GM18858 (cell line): ENCODE measurements at regions not wholly inside any gene's neighbourhood (a gene's known extent, or its start where the extent isn't known, plus 50 kb on each side); places are given as distances from the start of the nearest gene placed in this dataset.
A peak's percentile ranks its signal among the peaks of the same experiment; 100 is the strongest.
"Not testable (repeated sequence)": the region's sequence is repeated elsewhere in the genome, so short reads cannot be mapped to it uniquely, and the experiment has no call there.

Experiments used
- ATAC-seq: cut with Tn5 transposase; IDR thresholded peaks from one replicate; pipeline ENCODE4 v1.9.1; 2021; ENCODE audit not compliant: unreplicated experiment

GRCh38 chr2:223283329-223283728 lies 231.3 kb downstream of the KCNE4 start:
- no peak for ATAC-seq

- no peak for ATAC-seq
These were observed 231.8 kb downstream of the KCNE4 start for GRCh38 chr2:223283771-223284170.

GRCh38 chr2:223285370-223286265 lies 233.6 kb downstream of the KCNE4 start:
- no peak for ATAC-seq

- no peak for ATAC-seq
These were observed 242.8 kb downstream of the KCNE4 start for GRCh38 chr2:223294756-223295155.

GRCh38 chr2:223297788-223298187 lies 245.8 kb downstream of the KCNE4 start:
- no peak for ATAC-seq

GRCh38 chr2:223298329-223298728 lies 246.3 kb downstream of the KCNE4 start:
- ATAC-seq: not testable (repeated sequence)

DNA sequence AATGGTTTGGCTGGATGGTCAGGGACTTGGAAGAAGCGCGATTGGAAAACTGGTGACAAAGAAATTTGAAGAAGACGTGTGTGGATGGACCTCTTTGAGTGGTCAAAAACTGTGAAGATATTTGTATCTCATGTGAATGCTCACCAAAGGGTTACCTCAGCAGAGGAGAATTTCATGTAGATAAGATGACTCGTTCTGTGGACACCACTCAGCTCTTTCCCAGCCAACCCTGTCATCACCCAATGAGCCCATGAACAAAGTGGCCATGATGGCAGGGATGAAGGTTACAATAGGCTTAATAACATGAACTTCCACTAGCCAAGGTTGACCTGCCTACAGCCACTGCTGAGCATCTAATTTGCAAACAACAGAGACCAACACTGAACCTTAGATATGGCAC lies 248.3 kb downstream of the KCNE4 start:
- ATAC-seq: no peak

- peak; percentile 71 for ATAC-seq
These were observed 254.4 kb downstream of the KCNE4 start for GRCh38 chr2:223306371-223306770.

- no peak for ATAC-seq
These were observed 260.1 kb downstream of the KCNE4 start for GRCh38 chr2:223311889-223312680.

DNA sequence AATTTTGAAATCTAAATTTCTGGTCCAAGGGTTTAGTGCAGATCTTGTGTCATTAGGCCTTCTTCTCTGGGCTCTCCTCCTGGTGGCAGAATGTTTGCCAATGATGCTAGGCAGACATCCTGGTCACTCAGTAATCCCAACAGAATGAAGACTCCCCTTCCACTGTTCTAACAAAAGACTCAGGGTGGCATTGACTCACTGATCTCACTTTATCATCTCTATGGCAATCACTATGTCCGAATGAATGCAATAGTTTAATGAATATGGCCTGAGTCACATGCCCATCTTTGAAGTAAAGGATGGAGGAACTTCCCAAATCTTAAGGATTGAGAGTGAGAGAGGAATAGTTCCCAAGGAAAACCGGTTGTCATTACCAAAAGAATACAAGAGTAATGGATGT lies 261.1 kb downstream of the KCNE4 start:
- no peak for ATAC-seq

- no peak for ATAC-seq
These were observed 262.8 kb downstream of the KCNE4 start for GRCh38 chr2:223314811-223315210.

DNA sequence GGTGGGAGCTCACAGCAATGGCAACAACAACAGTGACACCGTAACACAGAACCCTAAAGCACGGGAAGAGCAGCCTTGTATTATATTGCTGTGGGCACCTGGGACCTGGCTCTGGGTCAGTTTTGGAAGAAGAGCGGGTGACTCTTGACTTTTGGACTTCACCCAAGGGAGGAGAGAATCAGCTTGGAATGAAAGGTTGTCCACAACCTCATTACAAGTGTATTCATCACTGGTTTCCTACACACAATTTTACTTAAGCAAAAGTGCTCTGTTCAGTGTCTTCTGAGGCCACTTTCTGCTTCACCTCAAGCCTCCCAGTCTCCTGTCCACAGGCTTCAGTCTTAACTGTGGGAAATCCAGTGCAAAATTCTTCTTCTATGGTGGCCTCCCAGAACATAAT lies 263.8 kb downstream of the KCNE4 start:
- ATAC-seq: no peak

GRCh38 chr2:223316342-223316741 lies 264.4 kb downstream of the KCNE4 start:
- no peak for ATAC-seq

GRCh38 chr2:223319601-223320000 lies 267.6 kb downstream of the KCNE4 start:
- ATAC-seq: no peak

DNA sequence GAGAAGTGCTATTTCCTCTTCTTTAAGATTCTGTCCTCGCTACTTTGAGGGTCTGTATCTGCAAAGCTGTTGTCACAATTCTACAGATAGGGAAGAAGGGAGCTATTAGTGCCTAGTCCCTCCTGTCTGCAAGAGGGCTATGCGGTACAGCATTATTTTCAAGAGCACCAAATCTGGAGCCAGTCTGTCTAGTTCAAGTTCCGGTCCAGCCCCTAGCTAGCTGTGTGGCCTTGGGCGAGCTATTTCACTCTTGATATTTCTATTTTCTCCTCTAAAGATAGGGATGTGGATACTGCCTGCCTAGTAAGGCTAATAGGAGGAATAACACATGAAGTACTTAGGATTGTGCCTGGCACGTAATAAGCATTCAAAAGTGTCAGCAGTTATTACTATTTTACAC lies 272.4 kb downstream of the KCNE4 start:
- ATAC-seq: no peak

GRCh38 chr2:223328578-223328977 lies 273.6 kb downstream of the SCG2 start:
- ATAC-seq: no peak

DNA sequence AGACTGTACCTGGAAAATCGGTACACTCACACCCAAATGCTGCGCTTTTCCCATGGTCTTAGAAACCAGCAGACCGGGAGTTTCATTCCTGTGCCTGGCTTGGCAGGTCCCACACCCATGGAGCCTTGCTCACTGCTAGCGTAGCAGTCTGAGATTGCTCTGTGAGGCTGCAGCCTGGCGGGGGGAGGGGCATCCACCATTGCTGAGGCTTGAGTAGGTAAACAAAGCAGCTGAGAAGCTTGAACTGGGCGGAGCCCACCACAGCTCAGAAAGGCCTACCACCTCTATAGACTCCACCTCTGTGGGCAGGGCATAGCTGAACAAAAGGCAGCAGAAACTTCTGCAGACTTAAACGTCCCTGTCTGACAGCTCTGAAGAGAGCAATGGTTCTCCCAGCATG lies 271.4 kb downstream of the SCG2 start:
- ATAC-seq: not testable (repeated sequence)

DNA sequence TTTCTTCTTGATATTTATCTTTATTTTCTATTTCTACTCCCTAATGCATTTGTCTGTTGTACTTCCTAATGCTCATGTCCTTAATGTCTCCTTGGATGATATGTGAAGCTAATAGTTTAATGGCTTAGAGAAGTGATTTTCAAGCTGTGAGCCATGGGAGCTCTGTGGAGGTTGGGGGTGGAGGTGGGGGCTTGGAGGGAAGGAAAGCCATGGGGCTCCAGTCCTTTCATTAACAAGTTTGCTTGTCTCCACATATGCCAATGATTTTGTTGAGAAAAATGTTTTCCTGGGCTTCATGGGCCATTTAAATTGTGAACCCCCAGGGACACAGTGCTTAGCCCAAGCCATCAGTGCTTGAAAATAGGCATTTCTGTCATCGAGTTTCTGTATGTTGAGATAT lies 264.1 kb downstream of the SCG2 start:
- no peak for ATAC-seq

- ATAC-seq: no peak
These were observed 245.1 kb downstream of the SCG2 start for GRCh38 chr2:223357076-223357475.

DNA sequence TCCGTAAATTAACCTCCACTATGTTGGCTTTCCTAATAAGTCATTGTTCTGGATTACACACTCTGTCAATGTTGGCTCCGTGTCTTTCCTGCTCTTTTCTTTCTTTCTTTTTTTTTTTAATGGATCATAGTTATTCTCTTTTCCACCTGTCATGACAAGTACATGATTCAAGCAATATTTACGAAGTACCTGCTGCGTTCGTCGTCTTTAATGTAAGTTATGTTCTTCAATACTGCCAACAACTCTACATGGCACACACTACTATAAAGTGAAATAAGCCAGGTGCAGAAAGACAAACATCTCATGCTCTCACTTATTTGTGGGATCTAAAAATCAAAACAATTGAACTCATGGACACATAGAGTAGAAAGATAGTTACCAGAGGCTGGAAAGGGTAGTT lies 239.1 kb downstream of the SCG2 start:
- ATAC-seq: no peak

GRCh38 chr2:223365158-223365679 lies 236.9 kb downstream of the SCG2 start:
- no peak for ATAC-seq

- no peak for ATAC-seq
These were observed 235.6 kb downstream of the SCG2 start for GRCh38 chr2:223366566-223366965.
